Left ventricle myocardium inferior (tissue), 1 donor: ENCODE measurements at regions not wholly inside any gene's neighbourhood (a gene's known extent, or its start where the extent isn't known, plus 50 kb on each side); places are given as distances from the start of the nearest gene placed in this dataset.
A peak's percentile ranks its signal among the peaks of the same experiment; 100 is the strongest.

Source experiments
- DNase-seq: peaks from one replicate; pipeline ENCODE4 v3.0.0-alpha.2; 2020
- H3K27ac ChIP-seq: fragments of 200-600 bp; replicated peaks from 2 replicates; pipeline ENCODE4 v1.8.0; 2021
- H3K27me3 ChIP-seq: fragments of 200-600 bp; 2 replicates; pipeline ENCODE4 v1.8.0; 2021; ENCODE audit warnings: low read depth
- H3K36me3 ChIP-seq: fragments of 200-600 bp; 2 replicates; pipeline ENCODE4 v1.8.0; 2021
- H3K4me1 ChIP-seq: fragments of 200-600 bp; 2 replicates; pipeline ENCODE4 v1.8.0; 2021
- H3K4me3 ChIP-seq: fragments of 200-600 bp; 2 replicates; pipeline ENCODE4 v1.8.0; 2021; ENCODE audit warnings: mild to moderate bottlenecking, moderate library complexity
- H3K9me3 ChIP-seq: fragments of 200-600 bp; replicated peaks from 2 replicates; pipeline ENCODE4 v1.8.0; 2021
- intact Hi-C: fragments of 100-400 bp; cut with micrococcal nuclease; formaldehyde crosslinking; loops from one replicate; pipeline ENCODE4 v1.11.0; 2022
- TF ChIP-seq, protein P1 (sequence below): fragments of 200-600 bp; IDR thresholded peaks from 2 replicates; pipeline ENCODE4 v1.8.0; 2021; ENCODE audit warnings: antibody characterized with exemption, mild to moderate bottlenecking, borderline replicate concordance
- donor health status: DM: no; HTN: yes; CAD: no; lungs with severe emphysema.

DNA sequence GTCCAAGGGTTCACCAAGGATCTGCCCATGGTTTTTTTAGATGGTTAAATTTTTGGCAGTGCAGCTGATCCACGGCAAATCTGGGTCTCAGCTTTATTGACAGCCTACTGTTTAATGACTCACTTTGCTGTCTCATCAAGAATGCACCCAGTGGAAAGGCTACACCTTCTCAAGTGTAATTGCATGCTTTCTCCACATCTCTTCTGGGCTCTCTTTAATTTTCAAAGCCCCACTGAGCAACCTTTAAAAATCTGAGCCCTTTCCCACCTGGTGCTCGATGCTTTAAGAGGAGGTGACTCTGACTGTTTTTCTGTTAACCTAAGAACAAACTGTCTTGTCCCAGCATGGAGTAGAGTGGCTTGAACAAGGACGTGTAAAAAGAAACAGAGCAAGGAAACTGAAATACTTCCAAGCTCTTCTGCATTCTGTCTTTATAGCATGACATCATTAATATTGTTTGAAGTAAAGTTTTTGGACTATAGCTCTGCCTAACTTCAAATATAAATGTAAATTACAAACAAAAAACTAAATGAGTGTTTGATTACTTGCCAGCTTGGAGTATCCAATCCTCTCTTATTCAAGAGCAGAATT lies 214.2 kb upstream of the KRR1 start:
- intact Hi-C loops, result no loop called here
- Histone ChIP-seq H3K27me3 (no peaks in the 10 kb centered on the region), H3K27ac (peak overlapping the region; percentile 80), H3K4me1 (peaks cover 49% of the 10 kb centered on the region), H3K4me3 (no peak overlapping the region), H3K36me3 (no peaks in the 10 kb centered on the region), H3K9me3 (no peaks in the 10 kb centered on the region)
- no peak for DNase-seq
- TF ChIP-seq, protein P1, sequence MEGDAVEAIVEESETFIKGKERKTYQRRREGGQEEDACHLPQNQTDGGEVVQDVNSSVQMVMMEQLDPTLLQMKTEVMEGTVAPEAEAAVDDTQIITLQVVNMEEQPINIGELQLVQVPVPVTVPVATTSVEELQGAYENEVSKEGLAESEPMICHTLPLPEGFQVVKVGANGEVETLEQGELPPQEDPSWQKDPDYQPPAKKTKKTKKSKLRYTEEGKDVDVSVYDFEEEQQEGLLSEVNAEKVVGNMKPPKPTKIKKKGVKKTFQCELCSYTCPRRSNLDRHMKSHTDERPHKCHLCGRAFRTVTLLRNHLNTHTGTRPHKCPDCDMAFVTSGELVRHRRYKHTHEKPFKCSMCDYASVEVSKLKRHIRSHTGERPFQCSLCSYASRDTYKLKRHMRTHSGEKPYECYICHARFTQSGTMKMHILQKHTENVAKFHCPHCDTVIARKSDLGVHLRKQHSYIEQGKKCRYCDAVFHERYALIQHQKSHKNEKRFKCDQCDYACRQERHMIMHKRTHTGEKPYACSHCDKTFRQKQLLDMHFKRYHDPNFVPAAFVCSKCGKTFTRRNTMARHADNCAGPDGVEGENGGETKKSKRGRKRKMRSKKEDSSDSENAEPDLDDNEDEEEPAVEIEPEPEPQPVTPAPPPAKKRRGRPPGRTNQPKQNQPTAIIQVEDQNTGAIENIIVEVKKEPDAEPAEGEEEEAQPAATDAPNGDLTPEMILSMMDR, result no peak

DNA sequence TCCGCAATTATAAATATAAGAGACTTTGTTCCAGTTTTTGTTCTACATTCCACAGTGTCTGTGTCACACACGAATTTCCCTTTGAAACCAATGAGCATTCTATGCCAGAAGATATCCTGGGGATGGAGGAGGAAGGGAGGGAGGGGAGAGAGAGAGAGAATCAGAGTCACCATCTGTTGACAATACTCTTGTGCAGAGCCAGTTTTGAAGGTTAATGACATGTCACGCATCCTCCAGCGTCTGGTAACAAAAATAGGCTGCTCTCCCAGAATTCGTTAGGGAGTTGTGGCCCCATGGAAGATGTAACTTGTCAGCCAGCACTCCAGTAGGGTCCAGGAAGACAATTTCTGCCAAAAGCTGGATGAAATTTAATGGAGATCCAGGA lies 213.5 kb upstream of the KRR1 start:
- no peak overlapping the region for H3K4me3 ChIP-seq
- no peaks in the 10 kb centered on the region for H3K27me3 ChIP-seq
- H3K36me3 ChIP-seq, result no peaks in the 10 kb centered on the region
- peaks cover 53% of the 10 kb centered on the region for H3K4me1 ChIP-seq
- TF ChIP-seq, protein P1, result no peak
- H3K27ac ChIP-seq, result peak overlapping the region; percentile 80
- intact Hi-C loops, result no loop called here
- H3K9me3 ChIP-seq, result no peaks in the 10 kb centered on the region
- DNase-seq, result no peak

DNA sequence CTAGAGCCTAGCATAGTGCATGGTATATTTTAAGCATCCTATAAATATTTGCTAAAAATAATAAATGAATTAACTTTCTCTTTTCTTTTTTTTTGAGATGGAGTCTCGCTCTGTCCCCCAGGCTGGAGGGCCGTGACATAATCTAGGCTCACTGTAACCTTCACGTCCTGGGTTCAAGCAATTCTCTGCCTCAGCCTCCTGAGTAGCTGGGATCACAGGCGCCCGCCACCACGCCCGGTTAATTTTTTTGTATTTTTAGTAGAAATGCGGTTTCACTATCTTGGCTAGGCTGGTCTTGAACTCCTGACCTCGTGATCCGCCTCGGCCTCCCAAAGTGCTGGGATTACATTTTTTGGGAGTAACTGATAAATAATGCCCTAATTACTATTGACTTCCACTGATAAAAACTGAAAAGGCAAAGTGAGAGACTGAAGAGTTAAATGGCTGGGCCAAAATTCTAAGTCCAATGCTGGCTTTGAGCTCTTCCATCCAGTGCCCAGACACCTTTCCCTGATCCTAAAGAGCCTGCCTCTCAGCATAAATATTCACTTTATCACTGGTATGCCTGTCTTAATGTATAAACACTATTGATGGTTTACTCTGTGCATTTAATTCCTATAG lies 213.0 kb upstream of the KRR1 start:
- no peak for DNase-seq
- intact Hi-C loops, result no loop called here
- H3K27me3 ChIP-seq, result no peaks in the 10 kb centered on the region
- peak overlapping the region; percentile 80 for H3K27ac ChIP-seq
- TF ChIP-seq, protein P1, result no peak
- no peaks in the 10 kb centered on the region for H3K9me3 ChIP-seq
- no peaks in the 10 kb centered on the region for H3K36me3 ChIP-seq
- H3K4me1 ChIP-seq, result peaks cover 53% of the 10 kb centered on the region
- no peak overlapping the region for H3K4me3 ChIP-seq

DNA sequence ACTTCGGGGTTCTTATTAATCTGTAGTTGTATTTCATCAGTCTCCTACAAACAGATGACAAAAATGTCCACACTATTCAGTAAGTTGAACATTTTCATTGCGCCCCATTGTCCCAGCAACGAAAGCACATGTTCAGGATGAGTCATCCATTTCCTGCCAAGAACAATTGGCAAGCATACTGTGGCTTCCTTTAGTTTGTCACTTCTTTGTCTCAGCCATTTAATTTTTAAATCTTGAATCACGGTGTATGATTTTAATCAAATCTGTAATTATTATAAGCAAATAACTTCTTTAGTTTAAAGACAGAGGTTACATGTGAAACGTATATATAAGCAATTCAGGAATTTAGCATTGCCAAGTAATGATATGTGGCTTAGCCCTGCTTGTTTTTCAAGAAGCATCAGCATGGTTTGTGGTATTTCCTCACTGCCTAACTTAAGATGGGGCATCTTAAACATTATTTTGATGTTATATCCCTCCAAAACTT lies 211.3 kb upstream of the KRR1 start:
- Histone ChIP-seq H3K27ac (peak overlapping the region; percentile 80), H3K27me3 (no peaks in the 10 kb centered on the region), H3K4me3 (no peak overlapping the region), H3K9me3 (no peaks in the 10 kb centered on the region), H3K36me3 (no peaks in the 10 kb centered on the region), H3K4me1 (peaks cover 53% of the 10 kb centered on the region)
- TF ChIP-seq, protein P1, result no peak
- intact Hi-C loops, result no loop called here
- no peak for DNase-seq

DNA sequence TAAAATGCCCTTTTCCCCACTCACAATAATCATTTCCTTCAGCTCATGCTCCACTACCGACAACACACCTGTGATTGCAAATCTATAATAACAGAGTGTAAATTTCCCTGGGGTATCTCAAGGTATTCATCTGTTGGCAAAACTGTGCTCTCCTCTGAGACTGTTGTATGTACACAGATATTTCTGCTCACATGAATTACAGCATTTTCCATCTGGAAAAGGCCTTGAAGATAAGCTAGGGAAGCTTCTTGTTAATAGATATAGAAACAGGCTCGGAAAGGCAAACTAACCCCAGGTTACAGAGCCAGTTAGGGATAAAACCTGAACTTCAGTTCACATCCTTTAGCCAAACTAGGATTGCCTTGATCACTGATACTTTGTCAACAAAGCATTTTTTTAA lies 210.4 kb upstream of the KRR1 start:
- H3K27ac ChIP-seq, result peak overlapping the region; percentile 80
- H3K9me3 ChIP-seq, result no peaks in the 10 kb centered on the region
- H3K4me1 ChIP-seq, result peaks cover 53% of the 10 kb centered on the region
- H3K36me3 ChIP-seq, result no peaks in the 10 kb centered on the region
- DNase-seq, result no peak
- H3K27me3 ChIP-seq, result no peaks in the 10 kb centered on the region
- TF ChIP-seq, protein P1, result no peak
- intact Hi-C loops, result no loop called here
- no peak overlapping the region for H3K4me3 ChIP-seq
